Fibroblast of lung (primary cell): ENCODE measurements at regions not wholly inside any gene's neighbourhood (a gene's known extent, or its start where the extent isn't known, plus 50 kb on each side); places are given as distances from the start of the nearest gene placed in this dataset.

Source experiments
- DNase-seq, 2 donors: peaks; one replicate each; pipeline versions ENCODE4 v3.0.0 to v3.0.0-alpha.2; 2010; ENCODE audit warnings: low read depth in 2 of 2
- H2AFZ ChIP-seq: 2 replicates; pipeline ENCODE4 v1.5.1; 2012; ENCODE audit warnings: low read length, control low read depth, inconsistent platforms
- H3K27ac ChIP-seq: 2 replicates; pipeline ENCODE4 v1.5.1; 2011; ENCODE audit warnings: low read length, control low read depth; ENCODE audit not compliant: insufficient read depth
- H3K27me3 ChIP-seq: 2 replicates; pipeline ENCODE4 v1.5.1; 2011; ENCODE audit warnings: mild to moderate bottlenecking, low read length; ENCODE audit not compliant: control insufficient read depth, insufficient read depth
- H3K36me3 ChIP-seq: 2 replicates; pipeline ENCODE4 v1.5.1; 2011; ENCODE audit warnings: low read length; ENCODE audit not compliant: control insufficient read depth, insufficient read depth
- H3K4me1 ChIP-seq: 2 replicates; pipeline ENCODE4 v1.5.1; 2011; ENCODE audit warnings: low read length; ENCODE audit not compliant: control insufficient read depth, insufficient read depth; ENCODE audit errors: extremely low read depth
- H3K4me2 ChIP-seq: 2 replicates; pipeline ENCODE4 v1.5.1; 2011; ENCODE audit warnings: low read length, control low read depth; ENCODE audit not compliant: insufficient read depth; ENCODE audit errors: extremely low read depth
- H3K4me3 ChIP-seq, 4 experiments: fragments of 200-600 bp in 1 of 4; sonication (generic) in 1 of 4; replicated peaks in 1 of 4; 2 replicates each; pipeline ENCODE4 v1.5.1; 2011 to 2016; ENCODE audit warnings: low read length in 4 of 4, low read depth in 3 of 4, mild to moderate bottlenecking in 3 of 4, control low read depth in 2 of 4, inconsistent platforms in 1 of 4, mixed read lengths in 1 of 4; ENCODE audit not compliant: insufficient read depth in 1 of 4; ENCODE audit errors: control extremely low read depth in 1 of 4
- H3K79me2 ChIP-seq: 2 replicates; pipeline ENCODE4 v1.5.1; 2012; ENCODE audit warnings: mild to moderate bottlenecking, low read length, inconsistent platforms; ENCODE audit not compliant: control insufficient read depth, insufficient read depth
- H3K9ac ChIP-seq: 2 replicates; pipeline ENCODE4 v1.5.1; 2011; ENCODE audit warnings: mild to moderate bottlenecking, low read length, control low read depth; ENCODE audit not compliant: insufficient read depth
- H3K9me3 ChIP-seq: 2 replicates; pipeline ENCODE4 v1.5.1; 2012; ENCODE audit warnings: low read depth, low read length; ENCODE audit not compliant: control insufficient read depth, insufficient read depth
- H4K20me1 ChIP-seq: 2 replicates; pipeline ENCODE4 v1.5.1; 2011; ENCODE audit warnings: low read length; ENCODE audit not compliant: control insufficient read depth, insufficient read depth; ENCODE audit errors: extremely low read depth
- CTCF ChIP-seq, 2 donors: IDR thresholded peaks in 1 of 2; conservative IDR thresholded peaks in 1 of 2; 1 replicate in 1 of 2; 2 replicates in 1 of 2; pipeline ENCODE4 v1.5.1; 2011 to 2012; ENCODE audit warnings: low read length in 2 of 2, control low read depth in 1 of 2, inconsistent platforms in 1 of 2, low read depth in 1 of 2, mild to moderate bottlenecking in 1 of 2
- EZH2 ChIP-seq: IDR thresholded peaks from 2 replicates; pipeline ENCODE4 v1.5.1; 2012; ENCODE audit warnings: low read length, control low read depth, mild to moderate bottlenecking; ENCODE audit errors: missing control alignments

- no peaks in the 10 kb centered on the region for H3K36me3 ChIP-seq
- no peaks in the 10 kb centered on the region for H3K79me2 ChIP-seq
- H2AFZ ChIP-seq, result no peak overlapping the region
- H3K27me3 ChIP-seq, result no peaks in the 10 kb centered on the region
- no peaks in the 10 kb centered on the region for H3K9me3 ChIP-seq
- DNase-seq, result peak in 1 of 2 donors; percentile 12
- H3K4me2 ChIP-seq, result no peak overlapping the region
- H3K27ac ChIP-seq, result no peak overlapping the region
- no peak overlapping the region for H3K9ac ChIP-seq
- no peak overlapping the region for H3K4me3 ChIP-seq
- H4K20me1 ChIP-seq, result no peaks in the 10 kb centered on the region
- TF ChIP-seq EZH2 (no peak), CTCF (conservative IDR thresholded peaks at IDR 0.05 in 1 of 2, IDR thresholded peaks at IDR 0.05 in 1 of 2; ENCODE audit: low read depth in 1 of 2, low read length in 2 of 2) (no peak)
- no peaks in the 10 kb centered on the region for H3K4me1 ChIP-seq
Measured at GRCh38 chr1:82927753-82928152, 1071.2 kb downstream of the TTLL7 start.

DNA sequence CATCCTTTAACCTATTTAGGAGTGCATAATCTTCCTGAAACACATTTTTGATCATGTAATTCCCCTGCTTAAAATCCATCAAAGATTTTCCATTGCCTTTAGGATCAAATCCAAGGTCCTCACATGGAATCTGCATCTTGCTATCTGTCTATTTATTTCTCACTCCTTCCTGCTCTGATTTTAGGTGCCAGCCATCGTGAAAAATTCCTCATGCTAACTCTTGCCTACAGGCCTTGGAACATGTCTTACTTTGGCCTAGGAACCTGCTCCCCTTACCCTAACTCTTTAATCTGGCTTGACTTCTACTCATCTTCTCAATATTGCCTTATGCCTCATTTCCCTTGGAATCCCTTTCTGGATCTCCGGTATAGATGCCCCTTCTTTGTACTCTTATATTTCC lies 1074.3 kb downstream of the TTLL7 start:
- Histone ChIP-seq H3K9me3 (no peaks in the 10 kb centered on the region), H3K36me3 (no peaks in the 10 kb centered on the region), H3K4me2 (no peak overlapping the region), H3K79me2 (no peaks in the 10 kb centered on the region), H3K9ac (no peak overlapping the region), H3K27me3 (no peaks in the 10 kb centered on the region), H3K4me1 (no peaks in the 10 kb centered on the region), H3K27ac (no peak overlapping the region), H4K20me1 (no peaks in the 10 kb centered on the region), H3K4me3 (no peak overlapping the region), H2AFZ (no peak overlapping the region)
- TF ChIP-seq EZH2, result no peak
- TF ChIP-seq CTCF (conservative IDR thresholded peaks at IDR 0.05 in 1 of 2, IDR thresholded peaks at IDR 0.05 in 1 of 2; ENCODE audit: low read depth in 1 of 2, low read length in 2 of 2), result no peak
- no peak for DNase-seq

DNA sequence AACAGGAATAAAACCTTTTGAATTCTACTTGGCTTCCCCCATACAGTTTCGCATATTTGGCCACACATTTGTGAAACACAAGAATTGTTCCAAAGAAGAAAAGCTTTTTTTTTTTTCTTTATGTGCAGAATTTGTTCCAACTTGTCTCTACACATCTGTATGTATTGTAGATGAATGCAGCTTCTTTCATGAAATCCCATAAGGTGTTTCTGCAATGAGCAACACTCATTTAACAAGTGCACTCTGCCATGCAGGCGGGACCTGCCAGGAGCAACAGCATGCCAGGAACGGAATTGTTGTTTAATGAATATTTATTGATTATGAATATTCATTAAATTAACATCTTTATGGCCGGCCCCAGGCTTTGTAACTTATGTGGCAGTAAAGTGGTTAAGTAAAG lies 1075.0 kb downstream of the TTLL7 start:
- Histone ChIP-seq H3K27me3 (no peaks in the 10 kb centered on the region), H3K4me1 (no peaks in the 10 kb centered on the region), H3K9ac (no peak overlapping the region), H3K4me2 (no peak overlapping the region), H3K36me3 (no peaks in the 10 kb centered on the region), H3K9me3 (no peaks in the 10 kb centered on the region), H2AFZ (no peak overlapping the region), H3K4me3 (no peak overlapping the region), H4K20me1 (no peaks in the 10 kb centered on the region), H3K79me2 (no peaks in the 10 kb centered on the region), H3K27ac (no peak overlapping the region)
- DNase-seq, result no peak
- TF ChIP-seq EZH2 (no peak), CTCF (conservative IDR thresholded peaks at IDR 0.05 in 1 of 2, IDR thresholded peaks at IDR 0.05 in 1 of 2; ENCODE audit: low read depth in 1 of 2, low read length in 2 of 2) (no peak)
